ENCODE measurements at regions not wholly inside any gene's neighbourhood (a gene's known extent, or its start where the extent isn't known, plus 50 kb on each side); places are given as distances from the start of the nearest gene placed in this dataset.

DNA sequence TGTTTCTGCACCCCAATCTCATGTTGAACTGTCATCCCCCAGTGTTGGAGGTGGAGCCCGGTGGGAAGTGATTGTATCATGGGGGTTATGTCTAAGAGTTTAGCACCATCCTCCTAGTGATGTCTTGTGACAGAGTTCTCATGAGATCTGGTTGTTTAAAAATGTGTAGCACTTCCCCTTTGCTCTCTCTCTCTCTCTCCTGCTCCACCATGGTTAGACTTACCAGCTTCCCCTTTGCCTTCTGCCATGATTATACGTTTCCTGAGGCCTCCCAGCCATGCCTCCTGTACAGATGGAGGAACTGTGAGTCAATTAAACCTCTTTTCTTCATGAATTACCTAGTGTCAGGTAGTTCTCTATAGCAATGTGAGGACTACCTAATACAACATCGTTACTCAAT, 396.9 kb upstream of the LRATD1 start:
- H3K36me3 ChIP-seq (ENCODE audit: control insufficient read depth in 2 of 2, insufficient read depth in 2 of 2, low read length in 1 of 2) = no peaks in the 10 kb centered on the region
- no peak overlapping the region for H3K4me3 ChIP-seq
- TF ChIP-seq EP300 (IDR thresholded peaks at IDR 0.05; ENCODE audit: borderline replicate concordance in 1 of 2, control insufficient read depth in 1 of 2, low read depth in 2 of 2, low read length in 2 of 2) = no peak
- no peak for TF ChIP-seq BHLHE40 (IDR thresholded peaks at IDR 0.05; ENCODE audit: borderline replicate concordance in 1 of 2, low read depth in 2 of 2, low read length in 1 of 2)
- TF ChIP-seq SPI1 (IDR thresholded peaks at IDR 0.05; ENCODE audit: borderline replicate concordance, insufficient read depth, low read depth, low read length) = peak; percentile 66; the same call in 1 of the 2 replicates
- no TSS peak for BruUV-seq (replicated peaks)
- SMC1A ChIA-PET (ENCODE audit: uncharacterized antibody, unreplicated experiment) = interaction anchor here (0.9 to 1.2 kb wide), 2 partner anchors 16 to 71 kb away, joined by 3 read pairs; no protein-coding TSS in a partner anchor
- H4K20me1 ChIP-seq (ENCODE audit: control insufficient read depth, insufficient read depth) = no peaks in the 10 kb centered on the region
- no peak overlapping the region for H3K9ac ChIP-seq (ENCODE audit: control insufficient read depth, insufficient read depth, low read length)
- intact Hi-C loops (cut with micrococcal nuclease; ENCODE audit: unreplicated experiment) = no loop called here
- H3K79me2 ChIP-seq (ENCODE audit: control insufficient read depth, insufficient read depth, low read length) = no peaks in the 10 kb centered on the region
- DNase-seq (ENCODE audit: low read depth, low spot score) = no peak
- H3K27ac ChIP-seq (ENCODE audit: control insufficient read depth, insufficient read depth) = no peak overlapping the region
- RAD21 ChIA-PET (ENCODE audit: unreplicated experiment) = no interaction called here
- no peak overlapping the region for H3K4me2 ChIP-seq (ENCODE audit: control insufficient read depth, insufficient read depth)
- no peaks in the 10 kb centered on the region for H3K4me1 ChIP-seq (ENCODE audit: control insufficient read depth, insufficient read depth, low read length)
- in situ Hi-C loops (cut with MboI) = no loop called here
- H3K27me3 ChIP-seq (replicated peaks in 1 of 2; ENCODE audit: control insufficient read depth in 2 of 2, insufficient read depth in 2 of 2, low read length in 1 of 2) = no peaks in the 10 kb centered on the region
- POLR2A ChIA-PET = no interaction called here
- 0% methylated on average over 3 of the region's 3 CpGs for WGBS (ENCODE audit: insufficient coverage, insufficient replicate concordance, low lambda C conversion rate, missing lambda C conversion rate)
- CTCF ChIA-PET = no interaction called here
- ATAC-seq = peak; percentile 50
- H3K9me3 ChIP-seq (replicated peaks; ENCODE audit: control insufficient read depth, insufficient read depth, low read length) = no peaks in the 10 kb centered on the region
- no peak overlapping the region for H2AFZ ChIP-seq (ENCODE audit: control insufficient read depth, low read depth, low read length)
- FAIRE-seq = peak; percentile 23

DNA sequence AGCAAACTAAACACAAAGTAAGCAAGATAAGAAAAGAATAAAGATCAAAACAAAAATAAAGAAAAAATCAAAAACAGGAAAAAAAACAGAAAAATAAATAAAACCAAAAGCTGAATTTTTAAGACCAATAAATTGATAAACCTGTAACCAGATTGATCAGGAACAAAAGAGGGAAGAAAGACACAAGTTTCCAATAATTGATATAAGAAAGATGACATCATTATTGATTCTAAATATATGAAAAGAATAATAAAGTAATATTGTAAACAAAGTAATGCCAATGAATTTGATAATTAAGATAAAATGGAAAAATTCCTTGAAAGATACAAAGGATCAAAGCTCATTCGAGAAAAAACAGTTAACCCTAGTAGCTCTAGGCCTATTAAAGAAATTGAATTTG, 394.6 kb upstream of the LRATD1 start:
- H3K4me2 ChIP-seq (ENCODE audit: control insufficient read depth, insufficient read depth) = no peak overlapping the region
- ATAC-seq (no peak), FAIRE-seq (no peak), DNase-seq (ENCODE audit: low read depth, low spot score) (no peak)
- ChIA-PET CTCF (interaction anchor here (0.7 kb wide), 1 partner anchor 700 kb away, joined by 3 read pairs; no protein-coding TSS in a partner anchor), SMC1A (ENCODE audit: uncharacterized antibody, unreplicated experiment) (interaction anchor here (1.2 to 3.3 kb wide), 2 partner anchors 18 to 48 kb away, joined by 3 to 8 read pairs; no protein-coding TSS in a partner anchor), RAD21 (ENCODE audit: unreplicated experiment) (no interaction called here), POLR2A (no interaction called here)
- H3K4me1 ChIP-seq (ENCODE audit: control insufficient read depth, insufficient read depth, low read length) = no peaks in the 10 kb centered on the region
- in situ Hi-C loops (cut with MboI) (no loop called here), intact Hi-C loops (cut with micrococcal nuclease; ENCODE audit: unreplicated experiment) (no loop called here)
- no peak overlapping the region for H3K9ac ChIP-seq (ENCODE audit: control insufficient read depth, insufficient read depth, low read length)
- no peak overlapping the region for H3K4me3 ChIP-seq
- H4K20me1 ChIP-seq (ENCODE audit: control insufficient read depth, insufficient read depth) = no peaks in the 10 kb centered on the region
- H3K27me3 ChIP-seq (replicated peaks in 1 of 2; ENCODE audit: control insufficient read depth in 2 of 2, insufficient read depth in 2 of 2, low read length in 1 of 2) = no peaks in the 10 kb centered on the region
- BruUV-seq (replicated peaks) = no TSS peak
- H3K79me2 ChIP-seq (ENCODE audit: control insufficient read depth, insufficient read depth, low read length) = no peaks in the 10 kb centered on the region
- H2AFZ ChIP-seq (ENCODE audit: control insufficient read depth, low read depth, low read length) = no peak overlapping the region
- H3K36me3 ChIP-seq (ENCODE audit: control insufficient read depth in 2 of 2, insufficient read depth in 2 of 2, low read length in 1 of 2) = no peaks in the 10 kb centered on the region
- H3K9me3 ChIP-seq (replicated peaks; ENCODE audit: control insufficient read depth, insufficient read depth, low read length) = no peaks in the 10 kb centered on the region
- WGBS (ENCODE audit: insufficient coverage, insufficient replicate concordance, low lambda C conversion rate, missing lambda C conversion rate) = 0% methylated on average over 1 of the region's 1 CpG
- TF ChIP-seq, protein P1, sequence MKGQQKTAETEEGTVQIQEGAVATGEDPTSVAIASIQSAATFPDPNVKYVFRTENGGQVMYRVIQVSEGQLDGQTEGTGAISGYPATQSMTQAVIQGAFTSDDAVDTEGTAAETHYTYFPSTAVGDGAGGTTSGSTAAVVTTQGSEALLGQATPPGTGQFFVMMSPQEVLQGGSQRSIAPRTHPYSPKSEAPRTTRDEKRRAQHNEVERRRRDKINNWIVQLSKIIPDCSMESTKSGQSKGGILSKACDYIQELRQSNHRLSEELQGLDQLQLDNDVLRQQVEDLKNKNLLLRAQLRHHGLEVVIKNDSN (IDR thresholded peaks at IDR 0.05; ENCODE audit: borderline replicate concordance, extremely low read length, insufficient read depth, low read depth, low read length) = no peak
- TF ChIP-seq ATF7 (IDR thresholded peaks at IDR 0.05; ENCODE audit: low read depth) = peak; percentile 71; the same call in 1 of the 2 replicates
- no peak overlapping the region for H3K27ac ChIP-seq (ENCODE audit: control insufficient read depth, insufficient read depth)
